ENCODE measurements at regions not wholly inside any gene's neighbourhood (a gene's known extent, or its start where the extent isn't known, plus 50 kb on each side); places are given as distances from the start of the nearest gene placed in this dataset.
A peak's percentile ranks its signal among the peaks of the same experiment; 100 is the strongest.
"Not testable (repeated sequence)": the region's sequence is repeated elsewhere in the genome, so short reads cannot be mapped to it uniquely, and the experiment has no call there.

DNA sequence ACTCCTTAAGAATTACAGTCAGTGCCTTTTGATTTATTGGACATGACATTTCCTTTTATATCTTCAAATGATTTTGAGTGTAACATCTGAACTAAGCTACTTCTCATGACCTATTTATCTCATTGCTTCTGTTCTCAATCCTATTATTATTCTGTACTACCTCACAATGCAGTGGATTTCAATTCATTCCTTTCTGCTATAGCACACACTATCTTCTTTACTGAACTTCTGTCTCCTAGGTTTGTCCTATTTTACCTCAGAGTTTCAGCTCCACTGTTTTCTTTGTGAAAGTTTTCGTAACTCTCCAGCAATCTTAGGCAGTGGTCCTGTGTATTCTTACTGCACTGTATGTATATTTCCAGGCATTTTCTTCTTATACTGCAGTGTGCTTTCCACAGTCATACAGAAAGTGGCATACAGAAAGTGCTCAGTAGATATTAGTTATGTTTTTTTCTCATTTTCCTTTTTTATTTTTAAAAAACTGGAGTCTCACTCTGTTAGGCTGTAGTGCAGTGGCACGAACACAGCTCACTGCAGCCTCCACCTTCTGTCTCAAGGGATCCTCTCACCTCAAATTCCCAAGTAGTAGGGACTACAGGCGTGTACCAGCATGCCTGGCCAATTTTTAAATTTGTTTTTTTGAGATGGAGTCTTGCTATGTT, 368.6 kb upstream of the RGS6 start:
- TF ChIP-seq, protein P1, sequence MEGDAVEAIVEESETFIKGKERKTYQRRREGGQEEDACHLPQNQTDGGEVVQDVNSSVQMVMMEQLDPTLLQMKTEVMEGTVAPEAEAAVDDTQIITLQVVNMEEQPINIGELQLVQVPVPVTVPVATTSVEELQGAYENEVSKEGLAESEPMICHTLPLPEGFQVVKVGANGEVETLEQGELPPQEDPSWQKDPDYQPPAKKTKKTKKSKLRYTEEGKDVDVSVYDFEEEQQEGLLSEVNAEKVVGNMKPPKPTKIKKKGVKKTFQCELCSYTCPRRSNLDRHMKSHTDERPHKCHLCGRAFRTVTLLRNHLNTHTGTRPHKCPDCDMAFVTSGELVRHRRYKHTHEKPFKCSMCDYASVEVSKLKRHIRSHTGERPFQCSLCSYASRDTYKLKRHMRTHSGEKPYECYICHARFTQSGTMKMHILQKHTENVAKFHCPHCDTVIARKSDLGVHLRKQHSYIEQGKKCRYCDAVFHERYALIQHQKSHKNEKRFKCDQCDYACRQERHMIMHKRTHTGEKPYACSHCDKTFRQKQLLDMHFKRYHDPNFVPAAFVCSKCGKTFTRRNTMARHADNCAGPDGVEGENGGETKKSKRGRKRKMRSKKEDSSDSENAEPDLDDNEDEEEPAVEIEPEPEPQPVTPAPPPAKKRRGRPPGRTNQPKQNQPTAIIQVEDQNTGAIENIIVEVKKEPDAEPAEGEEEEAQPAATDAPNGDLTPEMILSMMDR (IDR thresholded peaks at IDR 0.05; ENCODE audit: control insufficient read depth, insufficient read depth, low read depth, low read length, missing control alignments): no peak

GRCh38 chr14:71566276-71566675, 366.0 kb upstream of the RGS6 start:
- no peak for DNase-seq (ENCODE audit: low read depth)
- TF ChIP-seq, protein P1 (IDR thresholded peaks at IDR 0.05; ENCODE audit: control insufficient read depth, insufficient read depth, low read depth, low read length, missing control alignments): no peak
- no peak overlapping the region for H3K4me3 ChIP-seq (ENCODE audit: control insufficient read depth, low read depth, low read length)

More for the DNA sequence above, 368.6 kb upstream of the RGS6 start:
- no peak overlapping the region for H3K4me3 ChIP-seq (ENCODE audit: control insufficient read depth, low read depth, low read length)
- no peak for DNase-seq (ENCODE audit: low read depth)

- H3K4me3 ChIP-seq (ENCODE audit: control insufficient read depth, low read depth, low read length); DNase-seq (ENCODE audit: low read depth): not testable (repeated sequence)
Measured at GRCh38 chr14:71567499-71568133, 364.6 kb upstream of the RGS6 start.

DNA sequence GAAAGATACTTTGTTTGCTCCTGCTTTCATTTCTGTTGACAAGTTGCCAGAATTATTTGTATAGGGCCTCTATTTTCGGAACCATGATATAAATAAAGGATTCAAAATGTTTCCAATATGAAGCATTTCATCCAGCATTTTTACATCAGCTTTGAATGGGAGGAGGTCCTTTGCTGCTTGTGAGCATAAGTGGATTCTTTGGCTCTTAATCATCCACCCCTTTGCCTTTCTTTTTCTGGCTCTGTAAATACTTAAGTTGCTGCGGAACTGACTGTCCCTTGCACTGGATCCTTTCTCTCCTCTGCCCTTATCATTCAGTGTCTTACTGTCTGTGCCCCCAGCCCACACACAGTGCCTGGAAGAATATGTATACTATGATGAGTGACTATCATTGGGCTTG, 357.3 kb upstream of the RGS6 start:
- DNase-seq (ENCODE audit: low read depth): peak; percentile 54
- no peak overlapping the region for H3K4me3 ChIP-seq (ENCODE audit: control insufficient read depth, low read depth, low read length)
- TF ChIP-seq, protein P1 (IDR thresholded peaks at IDR 0.05; ENCODE audit: control insufficient read depth, insufficient read depth, low read depth, low read length, missing control alignments): no peak

DNA sequence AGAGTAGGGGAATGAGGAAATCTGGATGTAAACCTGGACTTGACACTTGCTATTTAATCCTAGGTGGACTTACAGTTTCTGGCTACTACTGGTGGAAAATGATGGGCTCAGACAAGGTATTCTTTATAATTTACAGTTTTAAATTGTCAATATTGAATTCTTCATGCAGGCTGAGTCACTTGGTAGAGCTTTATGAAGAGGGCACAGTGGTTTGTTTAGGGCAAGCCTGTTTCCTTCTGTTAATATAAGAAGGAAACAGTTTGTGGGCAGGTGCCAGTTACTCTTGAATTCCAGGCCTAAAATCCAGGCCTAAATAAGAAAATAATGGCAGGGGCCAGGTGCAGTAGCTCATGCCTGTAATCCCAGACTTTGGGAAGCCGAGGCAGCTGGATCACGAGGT, 355.8 kb upstream of the RGS6 start:
- H3K4me3 ChIP-seq (ENCODE audit: control insufficient read depth, low read depth, low read length): no peak overlapping the region
- DNase-seq (ENCODE audit: low read depth): no peak
- TF ChIP-seq, protein P1 (IDR thresholded peaks at IDR 0.05; ENCODE audit: control insufficient read depth, insufficient read depth, low read depth, low read length, missing control alignments): no peak

DNA sequence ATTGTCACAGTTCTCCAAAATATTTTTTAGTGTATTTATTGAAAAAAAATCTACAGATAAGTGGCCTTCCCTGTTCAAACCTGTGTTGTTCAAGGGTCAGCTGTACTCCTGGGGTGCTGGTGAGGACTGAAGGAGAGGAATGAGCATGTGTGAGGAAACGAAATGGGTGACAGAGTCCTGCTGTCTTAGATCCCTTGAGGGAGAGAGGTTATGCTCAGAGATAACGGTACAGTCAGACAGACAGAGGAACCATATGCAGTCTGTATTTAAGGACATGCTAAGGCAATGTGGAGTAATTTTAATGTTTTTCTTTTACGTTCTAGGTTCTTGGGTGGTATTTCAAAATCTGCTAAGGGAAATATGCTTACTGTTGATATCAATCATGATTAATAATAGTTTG, 352.9 kb upstream of the RGS6 start:
- TF ChIP-seq, protein P1 (IDR thresholded peaks at IDR 0.05; ENCODE audit: control insufficient read depth, insufficient read depth, low read depth, low read length, missing control alignments): no peak
- no peak overlapping the region for H3K4me3 ChIP-seq (ENCODE audit: control insufficient read depth, low read depth, low read length)
- no peak for DNase-seq (ENCODE audit: low read depth)

GRCh38 chr14:71582705-71583104, 349.5 kb upstream of the RGS6 start:
- DNase-seq (ENCODE audit: low read depth): no peak
- no peak overlapping the region for H3K4me3 ChIP-seq (ENCODE audit: control insufficient read depth, low read depth, low read length)

More at GRCh38 chr14:71582705-71583104, 349.5 kb upstream of the RGS6 start:
- TF ChIP-seq, protein P1 (IDR thresholded peaks at IDR 0.05; ENCODE audit: control insufficient read depth, insufficient read depth, low read depth, low read length, missing control alignments): no peak

All from AG09309 (cell line).